ENCODE measurements at regions not wholly inside any gene's neighbourhood (a gene's known extent, or its start where the extent isn't known, plus 50 kb on each side); places are given as distances from the start of the nearest gene placed in this dataset.

DNA sequence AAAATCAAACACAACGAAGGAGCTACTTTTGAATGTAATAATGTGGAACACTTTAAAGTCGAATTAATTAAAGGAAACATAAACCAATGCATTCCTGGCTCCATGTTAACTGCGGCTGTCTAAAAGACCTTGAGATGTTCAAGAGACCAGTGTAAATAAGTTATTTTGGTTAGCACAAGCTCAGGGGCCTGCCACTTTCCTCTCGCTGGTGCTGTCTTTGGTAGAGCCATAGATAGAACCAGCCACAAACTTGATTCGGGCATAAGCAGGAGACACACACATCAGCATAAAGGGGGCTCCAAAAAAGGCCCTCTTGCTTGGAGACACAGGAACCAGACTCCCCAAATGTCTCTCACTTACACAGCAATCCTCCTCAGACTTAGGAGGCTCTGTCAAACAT is 121.6 kb upstream of the TBX20 start:
- DNase-seq (ENCODE audit: low read depth), result no peak
- no peak overlapping the region for H3K4me3 ChIP-seq (replicated peaks; ENCODE audit: low read depth, low read length)
- TF ChIP-seq, protein P1, sequence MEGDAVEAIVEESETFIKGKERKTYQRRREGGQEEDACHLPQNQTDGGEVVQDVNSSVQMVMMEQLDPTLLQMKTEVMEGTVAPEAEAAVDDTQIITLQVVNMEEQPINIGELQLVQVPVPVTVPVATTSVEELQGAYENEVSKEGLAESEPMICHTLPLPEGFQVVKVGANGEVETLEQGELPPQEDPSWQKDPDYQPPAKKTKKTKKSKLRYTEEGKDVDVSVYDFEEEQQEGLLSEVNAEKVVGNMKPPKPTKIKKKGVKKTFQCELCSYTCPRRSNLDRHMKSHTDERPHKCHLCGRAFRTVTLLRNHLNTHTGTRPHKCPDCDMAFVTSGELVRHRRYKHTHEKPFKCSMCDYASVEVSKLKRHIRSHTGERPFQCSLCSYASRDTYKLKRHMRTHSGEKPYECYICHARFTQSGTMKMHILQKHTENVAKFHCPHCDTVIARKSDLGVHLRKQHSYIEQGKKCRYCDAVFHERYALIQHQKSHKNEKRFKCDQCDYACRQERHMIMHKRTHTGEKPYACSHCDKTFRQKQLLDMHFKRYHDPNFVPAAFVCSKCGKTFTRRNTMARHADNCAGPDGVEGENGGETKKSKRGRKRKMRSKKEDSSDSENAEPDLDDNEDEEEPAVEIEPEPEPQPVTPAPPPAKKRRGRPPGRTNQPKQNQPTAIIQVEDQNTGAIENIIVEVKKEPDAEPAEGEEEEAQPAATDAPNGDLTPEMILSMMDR (IDR thresholded peaks at IDR 0.05; ENCODE audit: low read length, missing control alignments), result no peak

- TF ChIP-seq, protein P1 (IDR thresholded peaks at IDR 0.05; ENCODE audit: low read length, missing control alignments), result no peak
- no peak overlapping the region for H3K4me3 ChIP-seq (replicated peaks; ENCODE audit: low read depth, low read length)
- DNase-seq (ENCODE audit: low read depth), result no peak
These were observed 121.0 kb upstream of the TBX20 start for GRCh38 chr7:35374858-35375257.

DNA sequence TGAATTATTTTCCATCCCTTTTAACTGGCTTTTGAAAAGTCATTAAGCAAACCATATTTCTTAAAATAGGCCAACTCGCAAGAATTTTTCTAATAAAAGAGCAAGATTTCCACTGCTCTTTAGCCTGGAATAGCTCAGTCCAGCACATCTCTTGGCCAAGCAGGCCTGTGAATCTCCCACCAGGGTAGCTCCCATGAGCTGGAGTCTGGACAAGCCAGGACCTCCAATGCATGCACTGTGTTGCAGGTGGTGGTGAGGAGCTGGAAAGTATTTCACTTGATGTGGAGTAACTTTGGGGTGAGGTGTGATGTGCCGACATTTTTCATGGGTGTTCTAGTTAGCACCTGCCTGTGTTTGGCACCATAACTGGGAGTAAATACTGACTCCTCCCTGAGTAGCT is 117.3 kb upstream of the TBX20 start:
- TF ChIP-seq, protein P1 (IDR thresholded peaks at IDR 0.05; ENCODE audit: low read length, missing control alignments), result no peak
- no peak overlapping the region for H3K4me3 ChIP-seq (replicated peaks; ENCODE audit: low read depth, low read length)

DNA sequence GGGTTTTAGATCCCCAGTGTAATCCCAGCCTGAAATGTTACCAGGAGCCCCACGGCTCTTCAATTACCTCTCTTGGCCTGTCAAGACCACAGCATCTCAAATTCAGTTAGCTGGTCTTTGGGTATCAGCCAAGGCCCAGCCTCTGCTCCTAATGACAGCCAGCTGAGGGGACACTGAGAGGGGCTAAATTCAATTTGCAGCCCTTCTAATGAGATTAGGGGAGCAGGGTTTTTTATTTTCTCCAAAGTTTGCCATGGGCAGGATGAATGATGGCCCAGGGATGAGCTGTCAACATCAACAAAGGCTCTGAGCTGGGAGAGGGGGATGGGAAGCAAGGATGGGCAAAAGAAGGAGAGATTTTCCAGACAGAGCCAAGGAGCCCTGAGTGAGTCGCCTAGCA is 116.8 kb upstream of the TBX20 start:
- H3K4me3 ChIP-seq (replicated peaks; ENCODE audit: low read depth, low read length), result no peak overlapping the region
- DNase-seq (ENCODE audit: low read depth), result no peak
- TF ChIP-seq, protein P1 (IDR thresholded peaks at IDR 0.05; ENCODE audit: low read length, missing control alignments), result no peak

More for the DNA sequence above, 117.3 kb upstream of the TBX20 start:
- no peak for DNase-seq (ENCODE audit: low read depth)

DNA sequence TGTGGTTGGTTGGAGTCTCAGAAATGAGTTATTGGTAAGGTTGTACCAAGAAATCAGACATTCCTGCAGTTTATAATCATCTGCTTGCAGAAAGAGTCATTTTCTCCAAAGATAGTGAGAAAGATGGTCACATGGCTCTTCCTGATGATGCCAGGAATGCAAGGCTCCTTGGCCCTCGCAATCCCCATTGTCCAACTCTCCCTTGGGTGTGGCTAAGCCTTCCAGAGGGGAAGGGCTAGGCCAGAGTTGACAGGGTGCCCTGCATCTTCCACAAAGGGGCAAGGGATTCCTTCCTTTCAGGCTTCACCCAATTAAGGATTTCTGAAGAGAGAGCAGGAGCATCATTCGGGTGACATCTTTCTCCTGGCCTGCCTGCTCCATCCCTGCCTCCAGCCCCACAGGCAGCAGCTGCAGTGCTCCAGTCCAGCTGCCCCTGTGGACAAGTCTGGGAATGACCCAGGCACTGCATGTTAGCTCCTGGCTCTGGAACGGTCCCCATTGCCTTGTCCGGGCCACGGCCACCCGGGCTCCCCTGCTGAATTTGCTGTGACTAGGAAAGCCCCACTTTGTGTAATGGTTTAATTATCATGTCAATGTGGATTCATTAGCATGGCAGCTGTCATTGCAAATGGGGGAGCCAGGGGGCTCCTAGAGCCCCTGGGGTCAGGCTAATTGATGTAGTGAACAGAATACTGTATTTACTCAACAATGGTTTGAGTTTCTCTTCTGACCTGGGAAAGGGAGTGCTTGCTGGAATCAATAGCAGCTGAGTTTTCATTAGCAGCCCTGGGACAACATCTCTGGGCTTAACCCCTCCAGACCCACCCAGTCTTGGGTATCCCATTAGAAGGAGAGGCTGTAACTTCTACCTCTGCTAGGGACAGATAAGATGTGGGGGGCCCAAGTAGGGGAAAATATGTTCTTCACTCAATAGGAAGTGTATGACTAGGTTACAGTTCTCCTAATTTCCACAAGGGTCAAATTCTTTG is 112.6 kb upstream of the TBX20 start:
- DNase-seq (ENCODE audit: low read depth), result no peak
- H3K4me3 ChIP-seq (replicated peaks; ENCODE audit: low read depth, low read length), result no peak overlapping the region

GRCh38 chr7:35365523-35365922 is 111.6 kb upstream of the TBX20 start:
- no peak for DNase-seq (ENCODE audit: low read depth)
- TF ChIP-seq, protein P1 (IDR thresholded peaks at IDR 0.05; ENCODE audit: low read length, missing control alignments), result no peak
- no peak overlapping the region for H3K4me3 ChIP-seq (replicated peaks; ENCODE audit: low read depth, low read length)

More for the DNA sequence above, 112.6 kb upstream of the TBX20 start:
- TF ChIP-seq, protein P1 (IDR thresholded peaks at IDR 0.05; ENCODE audit: low read length, missing control alignments), result no peak
